Keratinocyte (primary cell): ENCODE measurements at regions not wholly inside any gene's neighbourhood (a gene's known extent, or its start where the extent isn't known, plus 50 kb on each side); places are given as distances from the start of the nearest gene placed in this dataset.

Experiments used
- DNase-seq: peaks from one replicate; pipeline ENCODE4 v3.0.0-alpha.2; 2011; ENCODE audit warnings: low read depth, missing footprints, low spot score
- FAIRE-seq: peaks from 2 replicates; lab custom pipeline; 2011; peaks lifted over from hg19 to GRCh38; lab: Jason Lieb, UNC
- H2AFZ ChIP-seq: 2 replicates; pipeline ENCODE4 v1.6.0; 2012; ENCODE audit warnings: low read length, control low read depth, inconsistent platforms; ENCODE audit not compliant: control insufficient read depth
- H3K27ac ChIP-seq: 2 replicates; pipeline ENCODE4 v1.5.1; 2011; ENCODE audit warnings: low read length; ENCODE audit not compliant: control insufficient read depth, insufficient read depth
- H3K27me3 ChIP-seq: 3 replicates; pipeline ENCODE4 v1.6.0; 2011; ENCODE audit warnings: low read length; ENCODE audit not compliant: control insufficient read depth, insufficient read depth; ENCODE audit errors: extremely low read depth
- H3K36me3 ChIP-seq, 2 experiments: 2 replicates in 1 of 2; 3 replicates in 1 of 2; pipeline ENCODE4 v1.5.1; 2011; ENCODE audit warnings: low read length in 2 of 2, mild to moderate bottlenecking in 1 of 2; ENCODE audit not compliant: control insufficient read depth in 2 of 2, insufficient read depth in 2 of 2; ENCODE audit errors: extremely low read depth in 1 of 2
- H3K4me1 ChIP-seq: 3 replicates; pipeline ENCODE4 v1.5.1; 2011; ENCODE audit warnings: low read length; ENCODE audit not compliant: control insufficient read depth, insufficient read depth; ENCODE audit errors: extremely low read depth
- H3K4me2 ChIP-seq: 3 replicates; pipeline ENCODE4 v1.6.0; 2011; ENCODE audit warnings: low read depth, low read length; ENCODE audit not compliant: control insufficient read depth, insufficient read depth; ENCODE audit errors: extremely low read depth
- H3K4me3 ChIP-seq, 3 experiments: fragments of 200-600 bp in 1 of 3; sonication (generic) in 1 of 3; 2 replicates in 2 of 3; 3 replicates in 1 of 3; pipeline ENCODE4 v1.5.1; 2011 to 2016; ENCODE audit warnings: low read length in 3 of 3, mild to moderate bottlenecking in 3 of 3, control low read depth in 2 of 3, inconsistent platforms in 1 of 3, low read depth in 1 of 3, mixed read lengths in 1 of 3, mixed run types in 1 of 3, moderate library complexity in 1 of 3; ENCODE audit not compliant: control insufficient read depth in 2 of 3, insufficient read depth in 2 of 3; ENCODE audit errors: extremely low read depth in 1 of 3
- H3K79me2 ChIP-seq: 2 replicates; pipeline ENCODE4 v1.6.0; 2012; ENCODE audit warnings: low read length; ENCODE audit not compliant: control insufficient read depth, insufficient read depth
- H3K9ac ChIP-seq: 3 replicates; pipeline ENCODE4 v1.6.0; 2011; ENCODE audit warnings: low read length; ENCODE audit not compliant: control insufficient read depth, insufficient read depth; ENCODE audit errors: extremely low read depth
- H3K9me1 ChIP-seq: 3 replicates; pipeline ENCODE4 v1.6.0; 2011; ENCODE audit warnings: low read length; ENCODE audit not compliant: control insufficient read depth, insufficient read depth; ENCODE audit errors: extremely low read depth
- H3K9me3 ChIP-seq: 2 replicates; pipeline ENCODE4 v1.5.1; 2012; ENCODE audit warnings: low read depth, low read length; ENCODE audit not compliant: control insufficient read depth
- H4K20me1 ChIP-seq: 3 replicates; pipeline ENCODE4 v1.6.0; 2011; ENCODE audit warnings: low read length; ENCODE audit not compliant: control insufficient read depth, insufficient read depth; ENCODE audit errors: extremely low read depth
- EZH2 ChIP-seq: IDR thresholded peaks from one replicate; pipeline ENCODE4 v1.6.1; 2012; ENCODE audit warnings: inconsistent platforms, mild to moderate bottlenecking, low read length, moderate library complexity
- dilution Hi-C: fragments of 300-500 bp; cut with MboI; formaldehyde crosslinking; loops from one replicate; pipeline ENCODE4 v1.7.0; 2020; ENCODE audit warnings: low sequenced_read_pairs; ENCODE audit not compliant: extremely low pct_ligation_motif_present
- TF ChIP-seq, protein P1 (sequence below), 3 experiments: IDR thresholded peaks in 1 of 3; conservative IDR thresholded peaks in 1 of 3; optimal IDR thresholded peaks in 1 of 3; 2 replicates in 2 of 3; 3 replicates in 1 of 3; pipeline versions ENCODE3 to v1.5.1; 2011; ENCODE audit warnings: low read length in 3 of 3, mild to moderate bottlenecking in 3 of 3, moderate library complexity in 2 of 3, control low read depth in 1 of 3, inconsistent platforms in 1 of 3; ENCODE audit not compliant: insufficient read depth in 2 of 3; ENCODE audit errors: extremely low read depth in 1 of 3

DNA sequence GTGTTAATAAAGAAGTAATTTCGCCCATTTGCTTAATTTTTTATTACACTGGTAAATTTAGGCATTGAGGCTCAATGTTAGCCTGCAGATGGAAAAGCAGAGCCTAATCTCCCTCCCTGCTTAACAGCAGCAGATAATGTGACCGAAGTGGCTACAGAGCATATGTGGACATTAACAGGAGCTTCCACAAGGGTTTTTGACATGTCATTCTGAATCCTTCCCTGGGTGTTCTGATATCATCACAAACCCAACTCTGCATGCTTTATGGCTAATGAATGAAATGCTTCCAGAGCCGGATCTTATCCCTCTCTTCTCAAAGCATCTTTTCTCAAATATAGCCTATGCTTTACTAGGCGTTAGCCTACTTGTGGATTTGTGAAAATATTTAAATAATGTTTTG is 208.6 kb downstream of the CAAP1 start:
- Histone ChIP-seq H3K27me3 (no peaks in the 10 kb centered on the region), H3K4me2 (no peak overlapping the region), H2AFZ (no peak overlapping the region), H3K79me2 (no peaks in the 10 kb centered on the region), H3K27ac (no peak overlapping the region), H3K9me3 (no peaks in the 10 kb centered on the region), H3K9ac (no peak overlapping the region), H4K20me1 (no peaks in the 10 kb centered on the region), H3K4me1 (no peaks in the 10 kb centered on the region), H3K4me3 (no peak overlapping the region), H3K9me1 (no peaks in the 10 kb centered on the region), H3K36me3 (no peaks in the 10 kb centered on the region)
- dilution Hi-C loops, result no loop called here
- FAIRE-seq, result no peak
- DNase-seq, result no peak
- TF ChIP-seq EZH2, result no peak
- TF ChIP-seq, protein P1, sequence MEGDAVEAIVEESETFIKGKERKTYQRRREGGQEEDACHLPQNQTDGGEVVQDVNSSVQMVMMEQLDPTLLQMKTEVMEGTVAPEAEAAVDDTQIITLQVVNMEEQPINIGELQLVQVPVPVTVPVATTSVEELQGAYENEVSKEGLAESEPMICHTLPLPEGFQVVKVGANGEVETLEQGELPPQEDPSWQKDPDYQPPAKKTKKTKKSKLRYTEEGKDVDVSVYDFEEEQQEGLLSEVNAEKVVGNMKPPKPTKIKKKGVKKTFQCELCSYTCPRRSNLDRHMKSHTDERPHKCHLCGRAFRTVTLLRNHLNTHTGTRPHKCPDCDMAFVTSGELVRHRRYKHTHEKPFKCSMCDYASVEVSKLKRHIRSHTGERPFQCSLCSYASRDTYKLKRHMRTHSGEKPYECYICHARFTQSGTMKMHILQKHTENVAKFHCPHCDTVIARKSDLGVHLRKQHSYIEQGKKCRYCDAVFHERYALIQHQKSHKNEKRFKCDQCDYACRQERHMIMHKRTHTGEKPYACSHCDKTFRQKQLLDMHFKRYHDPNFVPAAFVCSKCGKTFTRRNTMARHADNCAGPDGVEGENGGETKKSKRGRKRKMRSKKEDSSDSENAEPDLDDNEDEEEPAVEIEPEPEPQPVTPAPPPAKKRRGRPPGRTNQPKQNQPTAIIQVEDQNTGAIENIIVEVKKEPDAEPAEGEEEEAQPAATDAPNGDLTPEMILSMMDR (optimal IDR thresholded peaks at IDR 0.05 in 1 of 3, IDR thresholded peaks at IDR 0.05 in 1 of 3, conservative IDR thresholded peaks at IDR 0.05 in 1 of 3; ENCODE audit: extremely low read depth in 1 of 3, insufficient read depth in 2 of 3, low read length in 3 of 3), result no peak

DNA sequence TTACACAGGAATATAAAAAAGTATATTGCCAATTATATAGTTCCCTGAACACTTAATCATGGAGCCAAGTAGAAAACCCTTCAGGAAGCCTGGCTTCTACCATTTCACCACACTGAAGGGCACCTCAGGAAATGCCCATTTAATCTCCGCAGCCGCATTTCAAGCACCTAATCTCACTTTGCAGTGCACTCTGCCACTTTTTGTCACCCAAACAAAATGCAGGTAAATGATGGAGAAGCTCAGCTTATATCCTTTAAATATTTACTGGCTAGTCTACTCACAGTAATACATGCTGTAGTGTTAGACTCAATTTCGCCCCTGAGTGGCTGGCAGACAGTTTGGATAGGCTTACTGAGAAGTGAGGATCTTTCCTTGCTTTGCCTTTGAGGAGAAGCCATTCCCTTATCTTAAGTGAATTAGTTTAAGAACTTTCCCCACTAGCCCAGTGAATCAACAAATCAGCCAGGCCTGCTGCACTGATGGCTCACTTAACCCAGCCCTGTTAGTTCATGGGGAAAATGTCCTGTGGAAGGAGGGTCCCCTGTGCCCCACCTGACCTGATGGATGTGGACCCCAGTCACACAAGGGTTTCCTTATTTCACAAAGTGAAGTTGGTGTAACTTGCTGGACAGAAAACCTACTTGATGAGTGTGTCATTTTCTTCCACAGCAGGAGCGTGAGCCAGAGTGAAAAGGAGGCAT is 209.7 kb downstream of the CAAP1 start:
- TF ChIP-seq, protein P1 (optimal IDR thresholded peaks at IDR 0.05 in 1 of 3, IDR thresholded peaks at IDR 0.05 in 1 of 3, conservative IDR thresholded peaks at IDR 0.05 in 1 of 3; ENCODE audit: extremely low read depth in 1 of 3, insufficient read depth in 2 of 3, low read length in 3 of 3), result no peak
- Histone ChIP-seq H3K9ac (no peak overlapping the region), H3K27me3 (no peaks in the 10 kb centered on the region), H3K4me2 (no peak overlapping the region), H3K4me3 (no peak overlapping the region), H3K9me1 (no peaks in the 10 kb centered on the region), H3K36me3 (no peaks in the 10 kb centered on the region), H2AFZ (no peak overlapping the region), H4K20me1 (no peaks in the 10 kb centered on the region), H3K27ac (no peak overlapping the region), H3K4me1 (no peaks in the 10 kb centered on the region), H3K79me2 (no peaks in the 10 kb centered on the region), H3K9me3 (no peaks in the 10 kb centered on the region)
- DNase-seq, result no peak
- FAIRE-seq, result no peak
- dilution Hi-C loops, result no loop called here
